Large intestine (tissue), 3 donors: ENCODE measurements at regions not wholly inside any gene's neighbourhood (a gene's known extent, or its start where the extent isn't known, plus 50 kb on each side); places are given as distances from the start of the nearest gene placed in this dataset.

ENCODE experiments used
- DNase-seq, 2 donors: peaks; one replicate each; pipeline versions ENCODE4 v3.0.0 to v3.0.0-alpha.2; 2013
- H3K27ac ChIP-seq: one replicate; pipeline ENCODE4 v1.5.1; 2013; ENCODE audit warnings: low read length
- H3K27me3 ChIP-seq: 2 replicates; pipeline ENCODE4 v1.6.1; 2013; ENCODE audit warnings: low read length; ENCODE audit not compliant: control insufficient read depth, insufficient read depth
- H3K36me3 ChIP-seq: 2 replicates; pipeline ENCODE4 v1.6.1; 2013; ENCODE audit warnings: low read length; ENCODE audit not compliant: control insufficient read depth, insufficient read depth
- H3K4me1 ChIP-seq: one replicate; pipeline ENCODE4 v1.6.1; 2013; ENCODE audit warnings: low read length; ENCODE audit not compliant: control insufficient read depth, insufficient read depth
- H3K4me3 ChIP-seq: one replicate; pipeline ENCODE4 v1.5.1; 2013; ENCODE audit warnings: low read length
- H3K9me3 ChIP-seq: one replicate; pipeline ENCODE4 v1.6.1; 2013; ENCODE audit warnings: mild to moderate bottlenecking, low read depth, low read length, moderate library complexity; ENCODE audit not compliant: control insufficient read depth
- WGBS: methylation state at CpG from one replicate; pipeline ENCODE4 v1.1.5; 2013; ENCODE audit warnings: low lambda C conversion rate; ENCODE audit not compliant: insufficient coverage; 5-methylcytosine and 5-hydroxymethylcytosine counted together

DNA sequence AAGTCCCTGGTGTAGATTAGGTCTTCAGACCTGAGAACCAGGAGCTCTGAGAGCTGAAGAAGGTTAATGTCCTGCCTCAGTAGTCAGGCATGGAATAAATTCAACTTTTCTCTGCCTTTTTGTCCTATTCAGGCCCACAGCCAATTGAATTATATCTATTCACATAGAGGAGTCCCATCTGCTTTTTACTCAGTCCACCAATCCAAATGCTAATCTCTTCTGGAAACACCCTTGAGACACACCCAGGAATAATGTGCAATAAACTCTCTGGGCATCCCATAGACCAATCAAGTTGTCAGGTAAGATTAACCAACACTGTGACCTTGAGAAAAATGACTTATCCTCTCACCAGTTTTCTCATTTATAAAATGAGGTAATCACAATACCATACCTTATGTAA, 129.4 kb downstream of the MEX3B start:
- Histone ChIP-seq H3K4me1 (no peaks in the 10 kb centered on the region), H3K9me3 (peaks cover 3% of the 10 kb centered on the region), H3K27ac (no peak overlapping the region), H3K27me3 (no peaks in the 10 kb centered on the region), H3K36me3 (no peaks in the 10 kb centered on the region), H3K4me3 (no peak overlapping the region)
- DNase-seq: no peak

DNA sequence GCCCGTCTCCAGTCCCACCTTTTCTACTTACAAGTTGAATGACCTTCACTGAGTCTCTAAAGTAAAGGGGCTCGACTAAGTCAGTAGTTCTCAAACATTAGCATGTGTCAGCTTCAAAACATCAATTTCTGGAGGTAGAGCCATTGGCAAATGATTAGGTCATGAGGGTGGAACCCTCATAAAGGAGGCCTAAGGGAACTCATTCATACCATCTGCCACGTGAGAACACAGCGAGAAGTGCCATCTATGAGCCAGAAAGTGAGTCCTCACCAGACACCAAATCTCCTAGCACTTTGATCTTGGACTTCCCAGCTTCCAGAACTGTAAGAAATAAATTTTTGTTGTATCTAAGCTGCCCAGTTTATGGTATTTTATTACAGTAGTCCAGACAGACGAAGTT, 129.8 kb downstream of the MEX3B start:
- Histone ChIP-seq H3K9me3 (peaks cover 3% of the 10 kb centered on the region), H3K4me1 (no peaks in the 10 kb centered on the region), H3K27me3 (no peaks in the 10 kb centered on the region), H3K36me3 (no peaks in the 10 kb centered on the region), H3K27ac (no peak overlapping the region), H3K4me3 (no peak overlapping the region)
- DNase-seq: no peak
- 100% methylated on average over 1 of the region's 5 CpGs for WGBS

DNA sequence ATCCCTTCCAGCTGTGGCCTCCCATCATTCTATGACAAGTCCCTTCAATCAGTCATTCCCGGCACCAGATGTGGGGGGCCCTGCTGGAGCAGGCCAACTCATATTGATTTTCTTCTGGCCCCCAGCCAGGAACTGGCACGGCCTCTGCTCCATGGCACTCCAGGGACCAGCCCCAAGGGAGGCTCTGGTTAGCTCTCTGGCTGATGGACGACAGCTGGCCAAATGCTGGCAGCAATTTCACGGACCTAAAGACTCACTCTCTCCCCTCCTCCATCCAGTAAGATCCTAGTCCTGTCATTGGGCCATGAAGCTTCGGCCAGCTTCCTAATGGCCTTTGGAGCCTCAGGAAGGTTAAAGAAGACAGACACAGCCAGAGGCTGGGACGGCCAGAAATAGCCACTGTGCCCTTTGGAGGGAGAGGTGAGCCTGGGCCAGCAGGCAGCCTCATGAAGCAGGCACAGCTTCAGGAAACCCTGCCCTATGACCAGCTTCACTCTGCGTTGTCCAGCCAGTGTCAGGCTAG, 131.0 kb downstream of the MEX3B start:
- Histone ChIP-seq H3K36me3 (no peaks in the 10 kb centered on the region), H3K4me3 (no peak overlapping the region), H3K9me3 (peaks cover 3% of the 10 kb centered on the region), H3K4me1 (no peaks in the 10 kb centered on the region), H3K27me3 (no peaks in the 10 kb centered on the region), H3K27ac (no peak overlapping the region)
- WGBS: no CpG with 5 or more reads among the region's 7 CpGs
- no peak for DNase-seq

DNA sequence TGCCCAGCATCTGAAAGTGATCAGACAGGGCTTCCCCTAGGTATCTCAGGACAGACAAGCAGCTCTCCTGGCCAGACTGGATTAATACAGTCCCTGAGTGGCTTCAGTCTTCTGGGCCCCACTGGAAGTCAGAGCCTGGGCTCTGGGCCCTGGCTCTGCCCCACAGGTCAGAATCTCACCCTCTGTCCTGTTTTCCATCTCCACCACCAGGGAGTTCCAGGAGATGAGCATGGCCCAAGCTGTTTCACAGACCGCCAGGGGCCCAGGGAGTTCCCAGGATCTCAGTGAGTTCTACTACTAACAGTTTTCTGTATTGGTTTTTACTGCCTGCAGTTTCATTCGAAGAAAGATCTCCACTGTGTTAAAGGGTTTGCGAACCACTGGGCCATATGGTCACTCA, 131.5 kb downstream of the MEX3B start:
- no peaks in the 10 kb centered on the region for H3K36me3 ChIP-seq
- no peaks in the 10 kb centered on the region for H3K27me3 ChIP-seq
- H3K4me1 ChIP-seq: no peaks in the 10 kb centered on the region
- peaks cover 3% of the 10 kb centered on the region for H3K9me3 ChIP-seq
- DNase-seq: no peak
- no CpG with 5 or more reads among the region's 3 CpGs for WGBS
- H3K4me3 ChIP-seq: no peak overlapping the region
- no peak overlapping the region for H3K27ac ChIP-seq

DNA sequence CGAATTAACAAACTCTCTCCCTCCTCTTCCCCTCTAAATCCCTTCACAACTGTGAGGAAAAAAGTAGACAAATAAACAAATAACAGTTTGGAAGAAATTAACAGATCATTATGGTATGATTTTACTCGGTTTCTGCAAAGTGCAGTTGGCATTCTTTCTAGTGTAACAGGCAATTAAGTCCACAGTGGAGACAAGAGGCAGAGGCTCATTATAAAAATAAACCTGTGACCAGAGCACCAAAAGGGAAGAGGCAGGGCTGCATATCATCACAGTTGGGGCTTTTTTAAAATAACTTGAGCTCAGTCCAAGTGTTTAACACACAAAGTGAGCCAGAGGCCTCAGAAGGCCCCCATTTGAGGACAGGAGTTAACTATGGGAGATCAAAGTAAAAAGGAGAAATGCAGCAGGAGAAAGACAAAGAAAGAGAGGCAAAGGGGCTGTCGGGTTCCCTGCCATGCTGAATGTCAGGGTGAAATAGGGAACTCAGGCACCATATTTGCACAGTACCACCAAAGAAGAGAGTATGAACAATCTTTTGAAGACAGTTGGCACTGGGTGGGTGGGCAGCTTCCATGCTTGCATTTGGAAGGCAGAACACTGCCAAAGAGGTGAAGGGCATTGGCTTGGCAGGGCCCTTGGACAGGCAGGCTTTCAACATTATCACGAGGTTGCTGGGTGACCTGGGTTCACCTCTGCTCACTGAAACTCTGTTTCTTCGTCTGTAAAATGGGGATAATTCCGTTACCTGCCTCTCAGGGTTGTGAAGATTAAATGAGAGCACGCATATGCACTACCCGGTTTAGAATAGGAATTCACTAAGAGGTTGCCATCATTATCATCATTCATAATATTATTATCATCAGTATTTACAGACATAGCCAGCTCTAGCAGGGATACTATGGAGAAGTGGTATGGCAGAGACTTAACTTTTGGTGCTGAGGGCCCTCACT, 134.5 kb downstream of the MEX3B start:
- H3K4me3 ChIP-seq: no peak overlapping the region
- H3K36me3 ChIP-seq: no peaks in the 10 kb centered on the region
- H3K27me3 ChIP-seq: no peaks in the 10 kb centered on the region
- H3K9me3 ChIP-seq: no peaks in the 10 kb centered on the region
- no peak overlapping the region for H3K27ac ChIP-seq
- no peaks in the 10 kb centered on the region for H3K4me1 ChIP-seq
- 100% methylated on average over 1 of the region's 8 CpGs for WGBS
- no peak for DNase-seq

DNA sequence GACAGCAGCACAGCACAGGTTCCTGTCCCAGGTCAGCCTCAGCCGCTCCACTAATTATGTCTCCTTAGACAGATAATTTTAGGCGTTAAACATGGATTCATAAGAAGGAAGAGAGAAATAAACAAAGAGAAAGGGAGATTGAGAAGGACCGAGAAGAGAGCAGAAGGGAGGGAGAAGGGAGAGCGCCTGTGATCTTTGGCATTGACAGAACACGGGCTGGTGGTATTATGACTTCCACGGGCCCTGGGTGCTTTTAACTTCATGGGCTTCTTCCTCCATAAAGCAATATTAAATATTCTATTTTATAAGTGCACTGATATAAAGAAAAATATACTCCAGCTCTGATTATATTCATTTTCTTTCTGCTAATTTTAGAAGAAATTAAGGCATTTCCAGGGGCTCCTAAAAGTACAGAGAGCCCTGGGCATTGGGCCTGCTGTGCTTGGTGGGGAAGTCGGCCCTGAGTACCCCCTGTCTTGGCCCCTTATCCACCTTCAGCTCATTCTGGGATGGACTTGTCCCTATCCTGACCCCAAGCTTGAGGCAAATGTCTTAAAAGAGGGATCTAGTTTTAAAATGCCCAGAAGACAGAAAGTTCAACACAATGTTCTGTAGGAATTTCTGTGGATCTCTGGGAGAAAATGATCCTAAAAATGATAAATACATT, 135.3 kb downstream of the MEX3B start:
- H3K4me1 ChIP-seq: no peaks in the 10 kb centered on the region
- no peak overlapping the region for H3K4me3 ChIP-seq
- DNase-seq: no peak
- no peaks in the 10 kb centered on the region for H3K9me3 ChIP-seq
- H3K27me3 ChIP-seq: no peaks in the 10 kb centered on the region
- no peak overlapping the region for H3K27ac ChIP-seq
- H3K36me3 ChIP-seq: no peaks in the 10 kb centered on the region
- WGBS: 55% methylated on average over 3 of the region's 7 CpGs

DNA sequence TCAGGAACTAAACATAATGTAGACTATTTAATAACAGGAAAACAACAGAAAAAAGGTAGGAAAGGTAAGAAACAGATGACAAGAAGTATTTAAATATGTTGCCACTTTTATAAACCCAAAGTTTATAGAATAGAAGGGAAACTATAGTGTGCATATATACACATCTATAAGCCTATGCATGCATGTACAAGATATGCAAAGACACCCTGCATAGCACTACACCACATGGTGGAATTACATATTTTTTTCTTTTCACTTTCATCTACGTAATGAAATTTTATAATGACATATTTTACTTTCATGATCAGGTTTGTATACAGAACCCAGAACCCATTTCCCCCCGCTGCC, 136.8 kb downstream of the MEX3B start:
- H3K4me1 ChIP-seq: no peaks in the 10 kb centered on the region

DNA sequence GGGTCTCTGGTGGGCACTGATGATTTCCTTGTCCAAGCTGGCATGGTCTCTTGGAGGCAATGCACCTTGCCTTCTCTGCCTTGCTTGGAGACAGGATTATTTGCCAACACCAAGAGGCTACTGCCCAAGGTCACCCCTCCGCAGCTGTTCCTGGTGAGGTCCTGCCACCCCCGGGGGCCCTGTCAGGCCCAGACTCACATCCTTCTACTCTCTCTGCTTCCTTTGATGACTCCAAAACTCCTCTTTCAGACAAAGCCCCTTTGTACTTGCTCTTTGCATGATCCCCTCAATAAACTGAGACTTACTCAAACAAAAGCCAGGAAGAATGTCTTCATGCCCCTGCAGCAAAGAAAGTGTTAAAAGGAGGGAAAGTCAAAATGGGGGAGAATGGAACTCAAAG, 137.7 kb downstream of the MEX3B start:
- H3K9me3 ChIP-seq: no peaks in the 10 kb centered on the region
- DNase-seq: no peak
- no peaks in the 10 kb centered on the region for H3K36me3 ChIP-seq
- H3K27me3 ChIP-seq: no peaks in the 10 kb centered on the region
- no peaks in the 10 kb centered on the region for H3K4me1 ChIP-seq
- no peak overlapping the region for H3K4me3 ChIP-seq
- no peak overlapping the region for H3K27ac ChIP-seq
- no CpG with 5 or more reads among the region's 2 CpGs for WGBS

More for the DNA sequence above, 136.8 kb downstream of the MEX3B start:
- Histone ChIP-seq H3K4me3 (no peak overlapping the region), H3K27me3 (no peaks in the 10 kb centered on the region), H3K36me3 (no peaks in the 10 kb centered on the region), H3K9me3 (no peaks in the 10 kb centered on the region), H3K27ac (no peak overlapping the region)
- no peak for DNase-seq
- WGBS: 88% methylated on average over 1 of the region's 2 CpGs

DNA sequence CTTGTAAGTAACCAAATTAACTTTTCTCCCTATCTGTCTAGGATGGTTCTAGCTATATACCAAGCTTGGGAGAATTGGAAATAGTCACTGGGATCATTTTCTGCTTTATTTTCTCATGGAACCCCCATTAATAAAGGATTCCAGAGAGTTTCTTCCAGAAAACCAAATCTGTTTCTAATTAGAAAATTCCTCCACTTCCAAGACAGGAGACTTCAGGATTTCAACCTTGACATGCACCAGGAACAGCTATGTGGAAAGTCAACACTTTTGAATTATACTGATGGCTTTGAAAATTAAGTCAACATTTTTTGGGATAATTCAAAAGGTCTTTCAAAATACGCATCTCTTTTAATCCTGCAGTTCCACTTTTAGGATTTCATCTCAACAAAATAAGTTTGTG, 138.3 kb downstream of the MEX3B start:
- Histone ChIP-seq H3K9me3 (no peaks in the 10 kb centered on the region), H3K27ac (no peak overlapping the region), H3K4me1 (no peaks in the 10 kb centered on the region), H3K36me3 (no peaks in the 10 kb centered on the region), H3K27me3 (no peaks in the 10 kb centered on the region), H3K4me3 (no peak overlapping the region)
- no peak for DNase-seq
- whole genome bisulfite sequencing: no CpG with 5 or more reads among the region's 1 CpG

DNA sequence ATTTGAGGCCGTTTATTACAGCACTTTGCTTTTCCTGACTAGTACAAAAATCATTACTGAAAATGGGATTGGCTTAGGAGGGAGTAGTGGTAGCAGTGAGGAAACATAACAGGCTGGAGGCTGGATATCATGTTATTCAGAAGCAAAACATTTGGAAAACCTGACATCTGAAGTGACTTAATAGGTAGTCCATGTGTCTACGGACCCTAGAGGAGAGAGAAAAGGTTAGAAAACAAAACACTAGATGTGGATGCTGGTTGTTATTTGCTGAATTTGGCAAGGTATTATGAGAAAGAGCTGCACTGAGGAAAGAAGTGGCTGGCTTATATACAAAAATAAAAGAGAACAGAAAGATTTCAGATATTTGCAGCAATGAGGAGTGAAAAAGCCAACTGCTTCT, 139.9 kb downstream of the MEX3B start:
- Histone ChIP-seq H3K27me3 (no peaks in the 10 kb centered on the region), H3K4me3 (no peak overlapping the region), H3K36me3 (no peaks in the 10 kb centered on the region), H3K27ac (no peak overlapping the region), H3K9me3 (no peaks in the 10 kb centered on the region), H3K4me1 (no peaks in the 10 kb centered on the region)
- no peak for DNase-seq
- no CpG with 5 or more reads among the region's 2 CpGs for WGBS
